SK-N-SH (cell line): ENCODE measurements at regions not wholly inside any gene's neighbourhood (a gene's known extent, or its start where the extent isn't known, plus 50 kb on each side); places are given as distances from the start of the nearest gene placed in this dataset.

Source experiments
- CHD2 ChIP-seq: fragments of 150-350 bp; IDR thresholded peaks from 2 replicates; pipeline ENCODE4 v1.6.1; 2018; ENCODE audit warnings: low read length; ENCODE audit not compliant: partially characterized antibody
- CTCF ChIP-seq: fragments of 200-600 bp; sonication (generic); IDR thresholded peaks from 2 replicates; pipeline ENCODE4 v1.6.1; 2017; ENCODE audit warnings: antibody characterized with exemption, mild to moderate bottlenecking, moderate library complexity
- EP300 ChIP-seq, 2 experiments: IDR thresholded peaks; 2 replicates each; pipeline versions ENCODE4 v1.4.0 to v1.6.1; 2012; ENCODE audit warnings: borderline replicate concordance in 1 of 2, low read depth in 1 of 2, low read length in 1 of 2
- EZH2phosphoT487 ChIP-seq: fragments of 200-600 bp; sonication (generic); IDR thresholded peaks from 2 replicates; pipeline ENCODE4 v1.6.1; 2017; ENCODE audit warnings: low read depth, mixed run types, mild to moderate bottlenecking, antibody characterized with exemption, moderate library complexity, borderline replicate concordance
- GABPA ChIP-seq: IDR thresholded peaks from 2 replicates; pipeline ENCODE4 v1.4.0; 2012; ENCODE audit warnings: low read depth, mild to moderate bottlenecking
- GATA2 ChIP-seq: sonication (generic); formaldehyde crosslinking; IDR thresholded peaks from 2 replicates; pipeline ENCODE4 v1.5.0; 2020; ENCODE audit warnings: mild to moderate bottlenecking, missing genetic modification reagents
- MAX ChIP-seq: IDR thresholded peaks from 2 replicates; pipeline ENCODE4 v1.4.0; 2012; ENCODE audit warnings: low read depth
- MEF2A ChIP-seq: IDR thresholded peaks from 2 replicates; pipeline ENCODE4 v1.4.0; 2012; ENCODE audit warnings: low read depth, borderline replicate concordance
- MXI1 ChIP-seq: IDR thresholded peaks from 2 replicates; pipeline ENCODE4 v1.6.1; 2012; ENCODE audit warnings: mild to moderate bottlenecking, low read depth, low read length, improper control_type of control experiment
- RAD21 ChIP-seq: IDR thresholded peaks from 2 replicates; pipeline ENCODE4 v1.6.1; 2012; ENCODE audit warnings: mild to moderate bottlenecking, low read length
- REST ChIP-seq: IDR thresholded peaks from 2 replicates; pipeline ENCODE4 v1.6.1; 2012; ENCODE audit warnings: mild to moderate bottlenecking, low read depth, low read length, moderate library complexity
- TAF1 ChIP-seq: IDR thresholded peaks from 2 replicates; pipeline ENCODE4 v1.6.1; 2012; ENCODE audit warnings: low read depth, mild to moderate bottlenecking, low read length, moderate library complexity, borderline replicate concordance
- USF2 ChIP-seq: fragments of 150-350 bp; IDR thresholded peaks from 2 replicates; pipeline ENCODE4 v1.6.1; 2017; ENCODE audit warnings: antibody characterized with exemption, low read length, low read depth, borderline replicate concordance
- YY1 ChIP-seq: IDR thresholded peaks from 2 replicates; pipeline ENCODE4 v1.4.0; 2012; ENCODE audit warnings: low read depth, mild to moderate bottlenecking

- TF ChIP-seq CTCF (no peak), RAD21 (no peak), YY1 (no peak), GATA2 (CRISPR knock-in tag) (no peak), USF2 (no peak), MAX (no peak), MXI1 (no peak), EZH2phosphoT487 (no peak), TAF1 (no peak), REST (no peak), CHD2 (no peak), GABPA (no peak), EP300 (IDR thresholded peaks at IDR 0.05; ENCODE audit: borderline replicate concordance in 1 of 2, low read depth in 1 of 2, low read length in 1 of 2) (no peak), MEF2A (no peak)
Measured at GRCh38 chr11:36885154-36885553, 287.1 kb upstream of the RAG2 start.
